Stromal cell of bone marrow (primary cell): ENCODE measurements at regions not wholly inside any gene's neighbourhood (a gene's known extent, or its start where the extent isn't known, plus 50 kb on each side); places are given as distances from the start of the nearest gene placed in this dataset.

ENCODE experiments used
- DNase-seq: peaks from one replicate; pipeline ENCODE4 v3.0.0-alpha.2; 2012; ENCODE audit warnings: low read depth

- DNase-seq: no peak
Observed at GRCh38 chr1:198864695-198865094, 225.9 kb downstream of the PTPRC start.

GRCh38 chr1:198865319-198865718 is 226.5 kb downstream of the PTPRC start:
- DNase-seq: no peak

DNA sequence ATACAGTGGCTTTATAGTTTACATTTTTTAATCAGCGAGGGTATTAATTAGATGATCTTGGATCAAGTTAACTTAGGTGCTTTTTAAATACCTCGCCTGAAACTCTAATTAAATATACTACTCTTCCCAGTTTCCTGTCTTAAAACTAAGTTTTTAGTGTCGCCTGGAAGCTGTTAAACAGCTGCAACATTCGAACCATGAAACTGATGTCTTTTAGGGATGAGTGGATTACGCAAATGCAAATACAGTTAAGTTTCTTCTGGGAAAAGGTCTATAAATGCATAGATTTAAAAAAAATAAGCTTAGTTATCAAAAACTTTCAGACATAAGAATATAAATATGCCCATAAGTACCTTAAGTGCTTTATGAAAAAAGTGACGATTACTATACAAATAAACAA is 228.3 kb downstream of the PTPRC start:
- DNase-seq: no peak

DNA sequence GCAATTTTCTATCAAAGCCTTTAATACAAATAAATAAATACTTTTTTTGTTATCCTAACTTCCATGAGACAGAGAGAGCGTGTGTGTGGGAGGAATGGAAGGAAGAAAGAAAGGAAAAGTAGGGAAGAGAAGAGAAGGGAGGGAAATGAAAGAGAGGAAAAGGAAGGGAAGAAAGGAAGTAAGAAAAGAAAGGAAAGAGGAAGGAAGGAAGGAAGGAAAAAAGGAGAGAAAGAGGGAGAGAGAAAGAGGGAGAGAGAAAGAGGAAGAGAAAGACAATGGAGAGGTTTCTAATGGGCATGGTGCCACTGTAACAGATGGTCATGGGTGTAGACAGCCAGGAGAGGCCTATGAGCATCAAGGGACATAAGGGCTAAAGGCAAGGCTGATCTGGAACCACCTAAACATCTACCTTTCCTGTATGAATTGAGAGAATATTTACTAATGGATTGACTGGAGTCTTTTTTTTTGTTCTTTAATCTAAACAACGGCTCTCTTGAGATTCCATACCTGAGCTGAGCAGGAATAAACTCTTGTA is 234.9 kb downstream of the PTPRC start:
- no peak for DNase-seq

GRCh38 chr1:198876371-198876871 is 237.6 kb downstream of the PTPRC start:
- no peak for DNase-seq

DNA sequence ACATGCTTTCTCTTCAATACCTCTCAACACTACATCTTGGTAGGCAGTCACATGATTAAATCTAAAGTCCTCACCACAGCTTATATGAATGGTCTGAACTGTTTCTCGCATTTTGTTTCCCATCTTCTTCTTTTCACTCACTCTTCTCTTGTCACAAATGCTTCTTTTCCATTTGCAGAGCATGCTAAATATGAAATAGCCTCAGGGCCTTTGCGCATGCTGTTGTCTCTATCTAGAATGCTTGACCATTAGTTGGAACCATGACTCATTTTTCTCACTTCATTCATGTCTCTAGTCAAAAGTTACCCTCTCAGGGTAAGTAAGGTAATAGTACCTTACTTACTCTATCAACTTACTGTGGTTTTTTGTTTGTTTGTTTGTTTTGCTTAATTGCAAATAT is 239.7 kb downstream of the PTPRC start:
- DNase-seq: no peak

DNA sequence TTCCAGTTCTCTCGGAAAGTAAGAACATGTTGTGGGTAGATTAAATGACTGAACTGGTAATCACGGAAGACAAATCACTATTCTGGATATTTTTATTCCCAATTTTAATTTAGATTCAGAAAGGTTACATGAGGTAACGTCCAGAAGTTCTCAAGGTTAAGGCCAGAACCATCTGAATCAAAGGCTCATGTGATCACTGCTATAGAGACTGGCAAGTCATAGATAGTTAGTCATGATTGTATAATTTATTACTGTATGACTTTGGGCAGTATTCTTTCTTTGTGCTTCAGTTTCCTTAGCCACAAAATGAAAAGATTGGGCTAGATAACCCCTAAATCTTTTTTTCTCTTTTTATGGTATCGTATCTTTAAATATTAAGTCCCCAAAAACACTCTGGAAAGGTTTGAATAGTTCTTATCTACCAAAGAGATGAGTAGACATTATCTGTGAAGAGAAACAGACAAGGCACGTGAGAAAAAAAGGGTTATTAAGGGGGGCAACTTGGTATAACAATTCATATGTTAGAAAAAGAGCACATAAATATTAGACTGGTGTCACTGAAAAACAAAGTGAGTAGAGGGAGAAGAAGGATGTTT is 241.0 kb downstream of the PTPRC start:
- peak; percentile 42 for DNase-seq

GRCh38 chr1:198880397-198880796 is 241.6 kb downstream of the PTPRC start:
- peak; percentile 39 for DNase-seq

DNA sequence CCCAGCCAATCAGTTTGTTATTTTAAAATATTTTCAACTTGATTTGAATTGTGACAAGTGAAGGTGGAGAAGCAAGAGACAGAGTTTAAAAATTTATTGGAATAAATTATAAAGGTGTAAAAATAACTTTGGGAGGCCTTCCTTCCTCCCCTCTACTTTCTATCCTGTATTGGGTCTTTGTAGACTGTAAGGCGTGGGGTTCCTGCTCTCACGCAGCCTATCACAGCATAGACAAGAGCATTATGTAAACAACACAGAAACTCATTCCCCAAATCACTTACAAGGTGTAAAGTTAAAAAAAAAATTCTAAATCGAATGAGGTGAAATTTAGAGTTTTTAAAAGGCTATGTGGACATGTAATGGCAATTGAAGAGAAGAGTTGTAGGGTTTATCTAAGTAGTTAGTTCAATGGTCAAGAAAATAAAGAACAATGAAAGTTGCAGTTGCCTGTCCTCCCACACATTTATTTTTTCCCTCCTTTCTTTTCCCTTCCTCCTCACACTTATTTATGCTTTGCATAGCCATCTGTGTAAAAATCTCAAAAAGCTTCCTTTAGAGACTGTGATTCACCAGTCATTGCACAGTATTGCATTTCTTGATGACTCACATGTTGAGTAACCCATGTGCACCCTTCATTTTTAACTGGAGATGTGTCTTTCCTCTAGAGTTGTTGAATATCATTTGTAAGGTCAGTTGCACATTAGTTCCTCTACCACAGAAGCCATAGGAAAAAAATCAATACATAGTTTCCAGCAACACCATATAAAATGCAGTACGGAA is 242.2 kb downstream of the PTPRC start:
- peak; percentile 91 for DNase-seq

GRCh38 chr1:198883184-198883583 is 244.3 kb downstream of the PTPRC start:
- no peak for DNase-seq

- DNase-seq: no peak
Observed at GRCh38 chr1:198887866-198888265, 249.0 kb downstream of the PTPRC start.

- no peak for DNase-seq
Observed at GRCh38 chr1:198888379-198888943, 249.6 kb downstream of the PTPRC start.

- no peak for DNase-seq
Observed at GRCh38 chr1:198889101-198889500, 250.3 kb downstream of the PTPRC start.

DNA sequence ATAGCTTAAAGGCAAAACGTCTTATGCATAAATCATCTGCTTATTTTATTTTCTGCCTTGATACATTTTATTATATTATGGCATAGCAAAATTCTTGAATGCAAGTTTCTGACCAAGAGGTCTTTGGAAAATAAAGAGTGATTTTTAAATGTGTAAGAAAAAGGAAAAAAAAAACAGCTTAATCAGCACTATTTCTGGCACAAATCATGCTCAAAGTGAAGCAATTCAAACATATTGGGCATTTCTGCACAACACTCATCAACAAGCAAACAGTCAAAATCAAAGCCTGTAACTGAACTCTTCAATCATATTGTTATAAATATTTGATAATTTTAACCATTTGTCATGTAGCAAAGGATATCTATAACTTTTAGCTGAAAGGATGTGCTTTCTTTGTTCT is 250.9 kb downstream of the PTPRC start:
- DNase-seq: no peak

- DNase-seq: no peak
Observed at GRCh38 chr1:198890214-198890930, 251.5 kb downstream of the PTPRC start.

GRCh38 chr1:198892065-198892464 is 253.2 kb downstream of the PTPRC start:
- no peak for DNase-seq

DNA sequence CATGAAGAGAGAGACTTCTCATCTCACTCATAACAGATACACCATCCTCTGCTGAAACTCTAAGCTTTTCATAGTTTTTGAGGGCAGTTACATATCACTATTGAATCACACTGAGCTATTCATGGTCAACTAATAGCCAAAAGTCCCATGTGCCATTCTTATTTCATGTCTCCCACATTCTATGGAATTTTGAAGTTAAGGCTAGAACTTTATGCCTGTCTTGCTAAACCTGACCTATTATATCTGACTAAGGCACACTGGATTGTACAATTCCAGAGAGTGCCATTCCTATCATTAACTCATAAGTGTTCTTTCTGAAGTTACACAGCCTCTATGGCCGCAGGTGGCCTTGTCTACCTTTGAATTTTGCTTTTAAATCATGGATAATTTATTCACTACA is 254.3 kb downstream of the PTPRC start:
- DNase-seq: no peak

DNA sequence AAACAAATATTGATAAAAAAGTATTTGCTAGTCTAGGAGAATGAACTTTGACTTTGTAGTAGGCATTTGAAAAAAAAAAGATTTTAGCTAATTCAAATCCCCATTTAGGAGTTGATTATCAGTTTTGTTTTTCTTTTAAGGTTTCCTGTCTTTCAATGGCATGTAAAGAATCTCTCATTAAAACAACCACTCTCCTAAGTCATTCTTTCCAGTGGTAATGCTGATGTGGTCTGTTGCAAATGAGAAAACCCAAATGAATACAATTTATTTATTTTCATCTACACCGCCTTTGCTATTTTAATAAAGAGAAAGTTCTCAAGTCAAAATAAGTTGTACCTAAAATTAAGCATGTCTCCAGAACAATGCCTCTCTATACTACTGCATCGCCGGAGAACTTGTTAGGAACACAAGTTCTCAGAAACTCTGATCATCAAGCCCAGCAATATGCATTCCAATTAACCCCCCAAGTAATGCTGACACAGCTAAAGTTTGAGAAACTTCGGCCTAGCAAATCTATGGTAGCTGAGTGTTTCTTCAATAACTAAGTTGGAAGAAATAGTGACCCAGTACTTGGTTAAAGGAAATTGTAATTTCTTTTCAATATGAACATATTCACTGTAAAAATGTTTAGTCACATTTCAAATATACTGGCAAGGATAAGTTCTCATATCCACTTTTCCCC is 255.1 kb downstream of the PTPRC start:
- DNase-seq: no peak

GRCh38 chr1:198901266-198901665 is 262.4 kb downstream of the PTPRC start:
- no peak for DNase-seq

DNA sequence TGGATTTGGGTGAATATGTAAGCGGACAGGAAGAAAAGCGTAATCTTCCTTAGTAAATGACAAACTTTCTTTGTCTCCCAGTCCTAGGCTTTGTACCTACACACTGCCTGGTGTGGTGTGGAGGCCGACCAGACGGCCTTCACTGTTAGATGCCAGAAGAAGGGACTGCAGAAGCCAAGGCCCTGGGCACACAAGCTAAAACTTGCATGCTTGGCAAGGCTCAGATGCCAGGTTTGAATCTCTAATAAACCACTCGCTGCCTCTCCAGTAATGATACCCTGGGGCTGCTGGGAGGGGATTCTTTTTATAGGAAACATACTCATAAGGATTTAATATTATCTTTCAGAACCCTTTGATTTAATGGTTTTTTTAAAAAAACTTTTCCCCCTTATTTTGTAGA is 263.8 kb downstream of the PTPRC start:
- DNase-seq: no peak

- no peak for DNase-seq
Observed at GRCh38 chr1:198903203-198903602, 264.4 kb downstream of the PTPRC start.

DNA sequence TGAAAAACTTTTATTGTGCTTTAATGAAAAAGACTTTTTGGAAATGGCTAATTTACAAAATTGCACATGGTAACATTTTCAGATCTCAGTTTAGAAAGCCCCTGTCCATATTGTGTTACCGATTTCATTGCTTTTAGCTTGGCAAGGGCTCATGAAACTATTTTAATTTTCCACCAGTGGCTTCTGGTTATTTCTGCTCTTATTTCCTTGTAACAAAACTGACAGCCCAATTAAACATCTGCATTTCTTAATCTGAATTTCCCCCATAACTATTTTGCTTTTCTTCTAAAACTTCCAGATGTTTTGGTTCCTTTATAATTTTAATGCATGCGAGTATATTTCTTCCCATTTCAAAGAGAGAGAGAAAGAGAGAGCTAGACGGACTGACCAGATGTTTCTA is 264.8 kb downstream of the PTPRC start:
- DNase-seq: no peak
